Neural cell (in vitro differentiated cells): ENCODE measurements at regions not wholly inside any gene's neighbourhood (a gene's known extent, or its start where the extent isn't known, plus 50 kb on each side); places are given as distances from the start of the nearest gene placed in this dataset.

Experiments used
- H2AFZ ChIP-seq: fragments of 200-600, 300-800 bp; sonication (generic), shearing (Covaris generic); 2 replicates; pipeline ENCODE4 v1.6.0; 2014; ENCODE audit warnings: low read depth, mild to moderate bottlenecking, antibody characterized with exemption, low read length, moderate library complexity
- H3F3A ChIP-seq: fragments of 200-600 bp; shearing (Covaris generic); 2 replicates; pipeline ENCODE4 v1.6.1; 2016; ENCODE audit warnings: mild to moderate bottlenecking, moderate library complexity, mixed read lengths, antibody characterized with exemption, low read length; ENCODE audit not compliant: insufficient read depth, poor library complexity, severe bottlenecking
- H3K27ac ChIP-seq: fragments of 200-600, 300-800 bp; sonication (generic), shearing (Covaris generic); 2 replicates; pipeline ENCODE4 v1.5.1; 2014; ENCODE audit warnings: mild to moderate bottlenecking, low read length, moderate library complexity
- H3K27me3 ChIP-seq: fragments of 300-800, 200-600 bp; sonication (generic), shearing (Covaris generic); 2 replicates; pipeline ENCODE4 v1.6.0; 2014; ENCODE audit warnings: mild to moderate bottlenecking, low read depth, low read length, moderate library complexity; ENCODE audit not compliant: insufficient read depth
- H3K36me3 ChIP-seq: fragments of 300-800, 200-600 bp; sonication (generic), shearing (Covaris generic); 2 replicates; pipeline ENCODE4 v1.5.1; 2014; ENCODE audit warnings: mild to moderate bottlenecking, antibody characterized with exemption, low read length, moderate library complexity; ENCODE audit not compliant: insufficient read depth
- H3K4me2 ChIP-seq: fragments of 300-800, 200-600 bp; sonication (generic), shearing (Covaris generic); 2 replicates; pipeline ENCODE4 v1.6.0; 2014; ENCODE audit warnings: mild to moderate bottlenecking, low read length
- H3K4me3 ChIP-seq: fragments of 300-800, 200-600 bp; sonication (generic), shearing (Covaris generic); 2 replicates; pipeline ENCODE4 v1.5.1; 2014; ENCODE audit warnings: mild to moderate bottlenecking, low read length, moderate library complexity
- H3K79me2 ChIP-seq: fragments of 200-600 bp; shearing (Covaris generic); replicated peaks from 2 replicates; pipeline ENCODE4 v1.6.0; 2014; ENCODE audit warnings: mild to moderate bottlenecking, low read length, moderate library complexity; ENCODE audit not compliant: insufficient read depth
- H3K9ac ChIP-seq: fragments of 300-800, 200-600 bp; sonication (generic), shearing (Covaris generic); 2 replicates; pipeline ENCODE4 v1.6.1; 2016; ENCODE audit warnings: mild to moderate bottlenecking, low read length, mixed read lengths
- H3K9me2 ChIP-seq: fragments of 200-600 bp; shearing (Covaris generic); 2 replicates; pipeline ENCODE4 v1.6.1; 2016; ENCODE audit warnings: mild to moderate bottlenecking, low read length, mixed read lengths; ENCODE audit not compliant: insufficient read depth
- H3K9me3 ChIP-seq: fragments of 200-600, 300-800 bp; sonication (generic), shearing (Covaris generic); 2 replicates; pipeline ENCODE4 v1.6.1; 2016; ENCODE audit warnings: mild to moderate bottlenecking, mixed run types, low read length, moderate library complexity, mixed read lengths
- H4K20me1 ChIP-seq: fragments of 200-600 bp; shearing (Covaris generic); 2 replicates; pipeline ENCODE4 v1.6.1; 2016; ENCODE audit warnings: mild to moderate bottlenecking, mixed run types; ENCODE audit not compliant: insufficient read depth
- EP300 ChIP-seq: fragments of 450-650 bp; conservative IDR thresholded peaks from 2 replicates; pipeline ENCODE4 v1.6.1; 2014; ENCODE audit warnings: antibody characterized with exemption, mild to moderate bottlenecking, moderate library complexity; ENCODE audit not compliant: poor library complexity, severe bottlenecking
- EZH2 ChIP-seq: fragments of 200-600, 300-800 bp; shearing (Covaris generic), sonication (generic); IDR thresholded peaks from 2 replicates; pipeline ENCODE4 v1.6.1; 2014; ENCODE audit warnings: antibody characterized with exemption, low read length, borderline replicate concordance, mild to moderate bottlenecking; ENCODE audit not compliant: insufficient read depth, poor library complexity, severe bottlenecking
- MXI1 ChIP-seq: fragments of 450-650 bp; conservative IDR thresholded peaks from 2 replicates; pipeline ENCODE4 v1.6.1; 2014; ENCODE audit warnings: antibody characterized with exemption, mild to moderate bottlenecking; ENCODE audit not compliant: poor library complexity, severe bottlenecking
- POLR2AphosphoS5 ChIP-seq: IDR thresholded peaks from 2 replicates; pipeline ENCODE4 v1.6.1; 2012
- RAD21 ChIP-seq: fragments of 450-650 bp; conservative IDR thresholded peaks from 2 replicates; pipeline ENCODE4 v1.6.1; 2014; ENCODE audit warnings: antibody characterized with exemption, mild to moderate bottlenecking, moderate library complexity
- SMC3 ChIP-seq: fragments of 450-650 bp; conservative IDR thresholded peaks from 2 replicates; pipeline ENCODE4 v1.6.1; 2014; ENCODE audit warnings: antibody characterized with exemption, mild to moderate bottlenecking, moderate library complexity; ENCODE audit not compliant: poor library complexity
- TAF1 ChIP-seq: IDR thresholded peaks from 2 replicates; pipeline ENCODE4 v1.6.1; 2012; ENCODE audit warnings: low read depth
- TF ChIP-seq, protein P1 (sequence below): fragments of 450-650 bp; IDR thresholded peaks from 2 replicates; pipeline ENCODE4 v1.5.1; 2014; ENCODE audit warnings: antibody characterized with exemption, mild to moderate bottlenecking, moderate library complexity; ENCODE audit not compliant: poor library complexity, severe bottlenecking
- TF ChIP-seq, protein P2 (sequence below): IDR thresholded peaks from 2 replicates; pipeline ENCODE4 v1.6.1; 2012; ENCODE audit warnings: borderline replicate concordance

GRCh38 chr5:106408570-106408969 is 1262.2 kb downstream of the EFNA5 start:
- Histone ChIP-seq H4K20me1 (no peaks in the 10 kb centered on the region), H3K4me2 (no peak overlapping the region), H3K4me3 (no peak overlapping the region), H3K9me2 (no peaks in the 10 kb centered on the region), H3K36me3 (no peaks in the 10 kb centered on the region), H3K79me2 (no peaks in the 10 kb centered on the region), H3K9ac (no peak overlapping the region), H3K27me3 (no peaks in the 10 kb centered on the region), H3K9me3 (no peaks in the 10 kb centered on the region), H2AFZ (no peak overlapping the region), H3K27ac (no peak overlapping the region), H3F3A (no peaks in the 10 kb centered on the region)
- TF ChIP-seq EZH2 (no peak), RAD21 (no peak), POLR2AphosphoS5 (no peak), MXI1 (no peak), EP300 (no peak), TAF1 (no peak), SMC3 (no peak)
- TF ChIP-seq, protein P1, sequence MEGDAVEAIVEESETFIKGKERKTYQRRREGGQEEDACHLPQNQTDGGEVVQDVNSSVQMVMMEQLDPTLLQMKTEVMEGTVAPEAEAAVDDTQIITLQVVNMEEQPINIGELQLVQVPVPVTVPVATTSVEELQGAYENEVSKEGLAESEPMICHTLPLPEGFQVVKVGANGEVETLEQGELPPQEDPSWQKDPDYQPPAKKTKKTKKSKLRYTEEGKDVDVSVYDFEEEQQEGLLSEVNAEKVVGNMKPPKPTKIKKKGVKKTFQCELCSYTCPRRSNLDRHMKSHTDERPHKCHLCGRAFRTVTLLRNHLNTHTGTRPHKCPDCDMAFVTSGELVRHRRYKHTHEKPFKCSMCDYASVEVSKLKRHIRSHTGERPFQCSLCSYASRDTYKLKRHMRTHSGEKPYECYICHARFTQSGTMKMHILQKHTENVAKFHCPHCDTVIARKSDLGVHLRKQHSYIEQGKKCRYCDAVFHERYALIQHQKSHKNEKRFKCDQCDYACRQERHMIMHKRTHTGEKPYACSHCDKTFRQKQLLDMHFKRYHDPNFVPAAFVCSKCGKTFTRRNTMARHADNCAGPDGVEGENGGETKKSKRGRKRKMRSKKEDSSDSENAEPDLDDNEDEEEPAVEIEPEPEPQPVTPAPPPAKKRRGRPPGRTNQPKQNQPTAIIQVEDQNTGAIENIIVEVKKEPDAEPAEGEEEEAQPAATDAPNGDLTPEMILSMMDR = no peak
- TF ChIP-seq, protein P2, sequence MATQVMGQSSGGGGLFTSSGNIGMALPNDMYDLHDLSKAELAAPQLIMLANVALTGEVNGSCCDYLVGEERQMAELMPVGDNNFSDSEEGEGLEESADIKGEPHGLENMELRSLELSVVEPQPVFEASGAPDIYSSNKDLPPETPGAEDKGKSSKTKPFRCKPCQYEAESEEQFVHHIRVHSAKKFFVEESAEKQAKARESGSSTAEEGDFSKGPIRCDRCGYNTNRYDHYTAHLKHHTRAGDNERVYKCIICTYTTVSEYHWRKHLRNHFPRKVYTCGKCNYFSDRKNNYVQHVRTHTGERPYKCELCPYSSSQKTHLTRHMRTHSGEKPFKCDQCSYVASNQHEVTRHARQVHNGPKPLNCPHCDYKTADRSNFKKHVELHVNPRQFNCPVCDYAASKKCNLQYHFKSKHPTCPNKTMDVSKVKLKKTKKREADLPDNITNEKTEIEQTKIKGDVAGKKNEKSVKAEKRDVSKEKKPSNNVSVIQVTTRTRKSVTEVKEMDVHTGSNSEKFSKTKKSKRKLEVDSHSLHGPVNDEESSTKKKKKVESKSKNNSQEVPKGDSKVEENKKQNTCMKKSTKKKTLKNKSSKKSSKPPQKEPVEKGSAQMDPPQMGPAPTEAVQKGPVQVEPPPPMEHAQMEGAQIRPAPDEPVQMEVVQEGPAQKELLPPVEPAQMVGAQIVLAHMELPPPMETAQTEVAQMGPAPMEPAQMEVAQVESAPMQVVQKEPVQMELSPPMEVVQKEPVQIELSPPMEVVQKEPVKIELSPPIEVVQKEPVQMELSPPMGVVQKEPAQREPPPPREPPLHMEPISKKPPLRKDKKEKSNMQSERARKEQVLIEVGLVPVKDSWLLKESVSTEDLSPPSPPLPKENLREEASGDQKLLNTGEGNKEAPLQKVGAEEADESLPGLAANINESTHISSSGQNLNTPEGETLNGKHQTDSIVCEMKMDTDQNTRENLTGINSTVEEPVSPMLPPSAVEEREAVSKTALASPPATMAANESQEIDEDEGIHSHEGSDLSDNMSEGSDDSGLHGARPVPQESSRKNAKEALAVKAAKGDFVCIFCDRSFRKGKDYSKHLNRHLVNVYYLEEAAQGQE = no peak

- Histone ChIP-seq H4K20me1 (no peaks in the 10 kb centered on the region), H3K9ac (no peak overlapping the region), H3K27me3 (no peaks in the 10 kb centered on the region), H3K4me3 (no peak overlapping the region), H3K4me2 (no peak overlapping the region), H3K36me3 (no peaks in the 10 kb centered on the region), H2AFZ (no peak overlapping the region), H3K27ac (no peak overlapping the region), H3F3A (no peaks in the 10 kb centered on the region), H3K9me3 (no peaks in the 10 kb centered on the region), H3K9me2 (no peaks in the 10 kb centered on the region), H3K79me2 (no peaks in the 10 kb centered on the region)
- no peak for TF ChIP-seq EP300
- TF ChIP-seq, protein P2 = no peak
- no peak for TF ChIP-seq POLR2AphosphoS5
- TF ChIP-seq TAF1 = no peak
- TF ChIP-seq EZH2 = no peak
- TF ChIP-seq, protein P1 = no peak
- TF ChIP-seq MXI1 = no peak
- TF ChIP-seq RAD21 = no peak
- TF ChIP-seq SMC3 = no peak
Observed at GRCh38 chr5:106408141-106408540, 1262.6 kb downstream of the EFNA5 start.
